ENCODE measurements at regions not wholly inside any gene's neighbourhood (a gene's known extent, or its start where the extent isn't known, plus 50 kb on each side); places are given as distances from the start of the nearest gene placed in this dataset.
A peak's percentile ranks its signal among the peaks of the same experiment; 100 is the strongest.

- ChIA-PET POLR2A (interaction anchor here (0.6 to 1.1 kb wide), 3 partner anchors 44 to 170 kb away, joined by 3 read pairs; no protein-coding TSS in a partner anchor), RAD21 (ENCODE audit: low non-redundant PET in 1 of 2, low total read pairs in 2 of 2, uncharacterized antibody in 2 of 2, unreplicated experiment in 2 of 2) (interaction anchor here in 1 of 2 experiments (0.7 kb wide), 1 partner anchor 18 kb away, joined by 5 read pairs; no protein-coding TSS in a partner anchor), CTCF (no interaction called here)
- no peak overlapping the region for H3K9ac ChIP-seq (ENCODE audit: low read length)
- no TSS peak for BruUV-seq (replicated peaks)
- no peaks in the 10 kb centered on the region for H3K9me3 ChIP-seq (ENCODE audit: control insufficient read depth in 1 of 2, insufficient read depth in 1 of 2, low read depth in 1 of 2, low read length in 2 of 2)
- H3K36me3 ChIP-seq (ENCODE audit: control insufficient read depth in 1 of 2, insufficient read depth in 2 of 2, low read length in 2 of 2), result no peaks in the 10 kb centered on the region
- no peaks in the 10 kb centered on the region for H3K27me3 ChIP-seq (ENCODE audit: insufficient read depth, low read length)
- no peak overlapping the region for H2AFZ ChIP-seq (ENCODE audit: low read depth, low read length, poor library complexity, severe bottlenecking)
- no peak for ATAC-seq
- no peak overlapping the region for H3K4me3 ChIP-seq (replicated peaks in 1 of 2; ENCODE audit: low read depth in 1 of 2, low read length in 2 of 2)
- no peak overlapping the region for H3K4me2 ChIP-seq (ENCODE audit: low read length)
- H4K20me1 ChIP-seq (ENCODE audit: insufficient read depth), result no peaks in the 10 kb centered on the region
- H3K4me1 ChIP-seq (ENCODE audit: control insufficient read depth in 1 of 2, insufficient read depth in 2 of 2, low read length in 2 of 2), result peaks cover 44 to 65% of the 10 kb centered on the region in 2 experiments
- no peaks in the 10 kb centered on the region for H3K79me2 ChIP-seq (ENCODE audit: insufficient read depth, low read length)
- H3K27ac ChIP-seq (ENCODE audit: low read depth, low read length), result peak overlapping the region; percentile 14; the same call in 1 of the 2 replicates
- intact Hi-C loops (cut with micrococcal nuclease), result no loop called here
- DNase-seq (ENCODE audit: low read depth, low spot score), result no peak
- H3K9me2 ChIP-seq (ENCODE audit: insufficient read depth), result no peaks in the 10 kb centered on the region
- TF ChIP-seq FOSL1 (IDR thresholded peaks at IDR 0.05; ENCODE audit: low read depth), result no peak
- TF ChIP-seq ELF1 (IDR thresholded peaks at IDR 0.05; ENCODE audit: borderline replicate concordance, low read depth), result no peak
- no peak for TF ChIP-seq CEBPB (IDR thresholded peaks at IDR 0.05; ENCODE audit: low read depth)
These were observed 160.8 kb upstream of the IER5L start for GRCh38 chr9:129338724-129339430.

- no peak overlapping the region for H3K4me3 ChIP-seq (replicated peaks in 1 of 2; ENCODE audit: low read depth in 1 of 2, low read length in 2 of 2)
- H3K9ac ChIP-seq (ENCODE audit: low read length), result no peak overlapping the region
- H2AFZ ChIP-seq (ENCODE audit: low read depth, low read length, poor library complexity, severe bottlenecking), result no peak overlapping the region
- ATAC-seq (no peak), DNase-seq (ENCODE audit: low read depth, low spot score) (no peak)
- no peaks in the 10 kb centered on the region for H3K79me2 ChIP-seq (ENCODE audit: insufficient read depth, low read length)
- no peaks in the 10 kb centered on the region for H3K36me3 ChIP-seq (ENCODE audit: control insufficient read depth in 1 of 2, insufficient read depth in 2 of 2, low read length in 2 of 2)
- intact Hi-C loops (cut with micrococcal nuclease), result no loop called here
- H3K27ac ChIP-seq (ENCODE audit: low read depth, low read length), result peak overlapping the region; percentile 27; the same call in 1 of the 2 replicates
- H3K27me3 ChIP-seq (ENCODE audit: insufficient read depth, low read length), result no peaks in the 10 kb centered on the region
- no peaks in the 10 kb centered on the region for H3K9me2 ChIP-seq (ENCODE audit: insufficient read depth)
- no peak overlapping the region for H3K4me2 ChIP-seq (ENCODE audit: low read length)
- ChIA-PET POLR2A (interaction anchor here (1.1 kb wide), 1 partner anchor 163 kb away, joined by 3 read pairs; no protein-coding TSS in a partner anchor), RAD21 (ENCODE audit: low non-redundant PET in 1 of 2, low total read pairs in 2 of 2, uncharacterized antibody in 2 of 2, unreplicated experiment in 2 of 2) (no interaction called here), CTCF (no interaction called here)
- no TSS peak for BruUV-seq (replicated peaks)
- no peaks in the 10 kb centered on the region for H4K20me1 ChIP-seq (ENCODE audit: insufficient read depth)
- peaks cover 47 to 64% of the 10 kb centered on the region in 2 experiments for H3K4me1 ChIP-seq (ENCODE audit: control insufficient read depth in 1 of 2, insufficient read depth in 2 of 2, low read length in 2 of 2)
- TF ChIP-seq ELF1 (IDR thresholded peaks at IDR 0.05; ENCODE audit: borderline replicate concordance, low read depth) (no peak), YY1 (IDR thresholded peaks at IDR 0.05; ENCODE audit: extremely low read depth, insufficient replicate concordance, low read depth, low read length) (no peak), POLR2A (IDR thresholded peaks at IDR 0.05; ENCODE audit: borderline replicate concordance, extremely low read depth, insufficient read depth, insufficient read length) (no peak), CBX3 (IDR thresholded peaks at IDR 0.05; ENCODE audit: low read depth) (no peak), EZH2 (IDR thresholded peaks at IDR 0.05) (no peak), CEBPB (IDR thresholded peaks at IDR 0.05; ENCODE audit: low read depth) (no peak), ZNF274 (IDR thresholded peaks at IDR 0.05; ENCODE audit: low read depth, low read length) (no peak), MAX (IDR thresholded peaks at IDR 0.05) (no peak), SP1 (IDR thresholded peaks at IDR 0.05; ENCODE audit: low read depth) (no peak), ZFX (IDR thresholded peaks at IDR 0.05) (no peak), RAD21 (IDR thresholded peaks at IDR 0.05; ENCODE audit: low read depth) (no peak), SIN3A (IDR thresholded peaks at IDR 0.05; ENCODE audit: low read depth) (no peak), FOSL1 (IDR thresholded peaks at IDR 0.05; ENCODE audit: low read depth) (no peak), EGR1 (IDR thresholded peaks at IDR 0.05; ENCODE audit: low read depth) (no peak)
- TF ChIP-seq, protein P1, sequence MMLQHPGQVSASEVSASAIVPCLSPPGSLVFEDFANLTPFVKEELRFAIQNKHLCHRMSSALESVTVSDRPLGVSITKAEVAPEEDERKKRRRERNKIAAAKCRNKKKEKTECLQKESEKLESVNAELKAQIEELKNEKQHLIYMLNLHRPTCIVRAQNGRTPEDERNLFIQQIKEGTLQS (IDR thresholded peaks at IDR 0.05), result no peak
- TF ChIP-seq, protein P2, sequence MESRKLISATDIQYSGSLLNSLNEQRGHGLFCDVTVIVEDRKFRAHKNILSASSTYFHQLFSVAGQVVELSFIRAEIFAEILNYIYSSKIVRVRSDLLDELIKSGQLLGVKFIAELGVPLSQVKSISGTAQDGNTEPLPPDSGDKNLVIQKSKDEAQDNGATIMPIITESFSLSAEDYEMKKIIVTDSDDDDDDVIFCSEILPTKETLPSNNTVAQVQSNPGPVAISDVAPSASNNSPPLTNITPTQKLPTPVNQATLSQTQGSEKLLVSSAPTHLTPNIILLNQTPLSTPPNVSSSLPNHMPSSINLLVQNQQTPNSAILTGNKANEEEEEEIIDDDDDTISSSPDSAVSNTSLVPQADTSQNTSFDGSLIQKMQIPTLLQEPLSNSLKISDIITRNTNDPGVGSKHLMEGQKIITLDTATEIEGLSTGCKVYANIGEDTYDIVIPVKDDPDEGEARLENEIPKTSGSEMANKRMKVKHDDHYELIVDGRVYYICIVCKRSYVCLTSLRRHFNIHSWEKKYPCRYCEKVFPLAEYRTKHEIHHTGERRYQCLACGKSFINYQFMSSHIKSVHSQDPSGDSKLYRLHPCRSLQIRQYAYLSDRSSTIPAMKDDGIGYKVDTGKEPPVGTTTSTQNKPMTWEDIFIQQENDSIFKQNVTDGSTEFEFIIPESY (IDR thresholded peaks at IDR 0.05; ENCODE audit: extremely low read depth, insufficient replicate concordance, low read length), result no peak
- H3K9me3 ChIP-seq (ENCODE audit: control insufficient read depth in 1 of 2, insufficient read depth in 1 of 2, low read depth in 1 of 2, low read length in 2 of 2), result no peaks in the 10 kb centered on the region
These were observed 159.5 kb upstream of the IER5L start for GRCh38 chr9:129337336-129338140.
